Liver (tissue), 3 donors: ENCODE measurements at regions not wholly inside any gene's neighbourhood (a gene's known extent, or its start where the extent isn't known, plus 50 kb on each side); places are given as distances from the start of the nearest gene placed in this dataset.

ENCODE experiments used
- GABPA ChIP-seq, 2 donors: IDR thresholded peaks in 1 of 2; conservative IDR thresholded peaks in 1 of 2; 2 replicates each; pipeline ENCODE4 v1.6.1; 2016; ENCODE audit warnings: antibody characterized with exemption in 2 of 2, mild to moderate bottlenecking in 1 of 2, moderate library complexity in 1 of 2
- HNF4A ChIP-seq, 2 donors: conservative IDR thresholded peaks; 2 replicates each; pipeline ENCODE4 v1.6.1; 2016; ENCODE audit warnings: antibody characterized with exemption in 2 of 2, mild to moderate bottlenecking in 2 of 2
- HNF4G ChIP-seq: IDR thresholded peaks from 2 replicates; pipeline ENCODE4 v1.6.1; 2016; ENCODE audit warnings: antibody characterized with exemption
- JUND ChIP-seq, 2 donors: IDR thresholded peaks; 2 replicates each; pipeline ENCODE4 v1.6.1; 2016; ENCODE audit warnings: antibody characterized with exemption in 2 of 2
- RAD21 ChIP-seq, 2 donors: IDR thresholded peaks; 2 replicates each; pipeline ENCODE4 v1.6.1; 2016; ENCODE audit warnings: antibody characterized with exemption in 2 of 2, mild to moderate bottlenecking in 2 of 2
- RXRA ChIP-seq, 2 donors: IDR thresholded peaks; 2 replicates each; pipeline ENCODE4 v1.6.1; 2017 to 2018; ENCODE audit warnings: antibody characterized with exemption in 2 of 2, mild to moderate bottlenecking in 1 of 2
- SP1 ChIP-seq: IDR thresholded peaks from 2 replicates; pipeline ENCODE4 v1.6.1; 2018; ENCODE audit warnings: antibody characterized with exemption, mild to moderate bottlenecking
- TAF1 ChIP-seq: conservative IDR thresholded peaks from 2 replicates; pipeline ENCODE4 v1.6.1; 2016; ENCODE audit warnings: antibody characterized with exemption, mild to moderate bottlenecking
- YY1 ChIP-seq: IDR thresholded peaks from 2 replicates; pipeline ENCODE4 v1.6.1; 2016; ENCODE audit warnings: antibody characterized with exemption, mild to moderate bottlenecking
- TF ChIP-seq, protein P1 (sequence below): fragments of 150-350 bp; IDR thresholded peaks from 2 replicates; pipeline ENCODE4 v1.5.1; 2017; ENCODE audit warnings: improper control_type of control experiment, low read depth, low read length; ENCODE audit not compliant: missing input control
- TF ChIP-seq, protein P2 (sequence below): IDR thresholded peaks from 2 replicates; pipeline ENCODE4 v1.6.1; 2016; ENCODE audit warnings: antibody characterized with exemption
- TF ChIP-seq, protein P3 (sequence below): IDR thresholded peaks from 2 replicates; pipeline ENCODE4 v1.6.1; 2016; ENCODE audit warnings: antibody characterized with exemption
- TF ChIP-seq, protein P4 (sequence below): IDR thresholded peaks from 2 replicates; pipeline ENCODE4 v1.6.1; 2016; ENCODE audit warnings: antibody characterized with exemption, mild to moderate bottlenecking
- donor health status: healthy.
- donor health status: healthy.

DNA sequence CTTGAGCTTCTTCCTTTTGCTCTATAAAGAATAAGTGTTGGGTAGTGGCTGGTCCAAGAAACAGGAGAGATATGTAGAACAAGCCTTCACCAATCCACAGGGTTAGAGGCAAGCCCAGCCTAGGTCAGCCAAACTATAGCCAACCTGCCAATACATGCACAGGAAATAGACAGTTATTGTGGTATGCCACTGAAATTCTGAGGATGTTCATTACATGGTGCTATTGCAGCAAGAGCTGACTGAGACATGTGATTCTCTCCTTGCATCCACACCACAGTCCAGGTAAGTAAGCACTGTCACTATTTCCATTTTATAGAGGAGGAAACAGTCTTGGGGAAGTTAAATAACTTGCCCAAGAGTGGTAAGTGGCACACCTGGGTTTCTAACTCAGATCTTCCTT is 268.1 kb downstream of the NPIPA8 start:
- TF ChIP-seq, protein P1, sequence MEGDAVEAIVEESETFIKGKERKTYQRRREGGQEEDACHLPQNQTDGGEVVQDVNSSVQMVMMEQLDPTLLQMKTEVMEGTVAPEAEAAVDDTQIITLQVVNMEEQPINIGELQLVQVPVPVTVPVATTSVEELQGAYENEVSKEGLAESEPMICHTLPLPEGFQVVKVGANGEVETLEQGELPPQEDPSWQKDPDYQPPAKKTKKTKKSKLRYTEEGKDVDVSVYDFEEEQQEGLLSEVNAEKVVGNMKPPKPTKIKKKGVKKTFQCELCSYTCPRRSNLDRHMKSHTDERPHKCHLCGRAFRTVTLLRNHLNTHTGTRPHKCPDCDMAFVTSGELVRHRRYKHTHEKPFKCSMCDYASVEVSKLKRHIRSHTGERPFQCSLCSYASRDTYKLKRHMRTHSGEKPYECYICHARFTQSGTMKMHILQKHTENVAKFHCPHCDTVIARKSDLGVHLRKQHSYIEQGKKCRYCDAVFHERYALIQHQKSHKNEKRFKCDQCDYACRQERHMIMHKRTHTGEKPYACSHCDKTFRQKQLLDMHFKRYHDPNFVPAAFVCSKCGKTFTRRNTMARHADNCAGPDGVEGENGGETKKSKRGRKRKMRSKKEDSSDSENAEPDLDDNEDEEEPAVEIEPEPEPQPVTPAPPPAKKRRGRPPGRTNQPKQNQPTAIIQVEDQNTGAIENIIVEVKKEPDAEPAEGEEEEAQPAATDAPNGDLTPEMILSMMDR = no peak
- TF ChIP-seq, protein P2, sequence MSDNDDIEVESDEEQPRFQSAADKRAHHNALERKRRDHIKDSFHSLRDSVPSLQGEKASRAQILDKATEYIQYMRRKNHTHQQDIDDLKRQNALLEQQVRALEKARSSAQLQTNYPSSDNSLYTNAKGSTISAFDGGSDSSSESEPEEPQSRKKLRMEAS = no peak
- no peak for TF ChIP-seq YY1
- TF ChIP-seq RAD21 (IDR thresholded peaks at IDR 0.05) = no peak
- TF ChIP-seq, protein P3, sequence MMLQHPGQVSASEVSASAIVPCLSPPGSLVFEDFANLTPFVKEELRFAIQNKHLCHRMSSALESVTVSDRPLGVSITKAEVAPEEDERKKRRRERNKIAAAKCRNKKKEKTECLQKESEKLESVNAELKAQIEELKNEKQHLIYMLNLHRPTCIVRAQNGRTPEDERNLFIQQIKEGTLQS = no peak
- no peak for TF ChIP-seq HNF4A (conservative IDR thresholded peaks at IDR 0.05)
- TF ChIP-seq, protein P4, sequence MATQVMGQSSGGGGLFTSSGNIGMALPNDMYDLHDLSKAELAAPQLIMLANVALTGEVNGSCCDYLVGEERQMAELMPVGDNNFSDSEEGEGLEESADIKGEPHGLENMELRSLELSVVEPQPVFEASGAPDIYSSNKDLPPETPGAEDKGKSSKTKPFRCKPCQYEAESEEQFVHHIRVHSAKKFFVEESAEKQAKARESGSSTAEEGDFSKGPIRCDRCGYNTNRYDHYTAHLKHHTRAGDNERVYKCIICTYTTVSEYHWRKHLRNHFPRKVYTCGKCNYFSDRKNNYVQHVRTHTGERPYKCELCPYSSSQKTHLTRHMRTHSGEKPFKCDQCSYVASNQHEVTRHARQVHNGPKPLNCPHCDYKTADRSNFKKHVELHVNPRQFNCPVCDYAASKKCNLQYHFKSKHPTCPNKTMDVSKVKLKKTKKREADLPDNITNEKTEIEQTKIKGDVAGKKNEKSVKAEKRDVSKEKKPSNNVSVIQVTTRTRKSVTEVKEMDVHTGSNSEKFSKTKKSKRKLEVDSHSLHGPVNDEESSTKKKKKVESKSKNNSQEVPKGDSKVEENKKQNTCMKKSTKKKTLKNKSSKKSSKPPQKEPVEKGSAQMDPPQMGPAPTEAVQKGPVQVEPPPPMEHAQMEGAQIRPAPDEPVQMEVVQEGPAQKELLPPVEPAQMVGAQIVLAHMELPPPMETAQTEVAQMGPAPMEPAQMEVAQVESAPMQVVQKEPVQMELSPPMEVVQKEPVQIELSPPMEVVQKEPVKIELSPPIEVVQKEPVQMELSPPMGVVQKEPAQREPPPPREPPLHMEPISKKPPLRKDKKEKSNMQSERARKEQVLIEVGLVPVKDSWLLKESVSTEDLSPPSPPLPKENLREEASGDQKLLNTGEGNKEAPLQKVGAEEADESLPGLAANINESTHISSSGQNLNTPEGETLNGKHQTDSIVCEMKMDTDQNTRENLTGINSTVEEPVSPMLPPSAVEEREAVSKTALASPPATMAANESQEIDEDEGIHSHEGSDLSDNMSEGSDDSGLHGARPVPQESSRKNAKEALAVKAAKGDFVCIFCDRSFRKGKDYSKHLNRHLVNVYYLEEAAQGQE = no peak
- TF ChIP-seq TAF1 = no peak
- TF ChIP-seq JUND (IDR thresholded peaks at IDR 0.05) = no peak
- no peak for TF ChIP-seq SP1
- TF ChIP-seq GABPA (IDR thresholded peaks at IDR 0.05 in 1 of 2, conservative IDR thresholded peaks at IDR 0.05 in 1 of 2) = no peak
- no peak for TF ChIP-seq HNF4G
- TF ChIP-seq RXRA (IDR thresholded peaks at IDR 0.05) = no peak
